Astrocyte of the spinal cord (primary cell): ENCODE measurements at regions not wholly inside any gene's neighbourhood (a gene's known extent, or its start where the extent isn't known, plus 50 kb on each side); places are given as distances from the start of the nearest gene placed in this dataset.

Experiments used
- DNase-seq: peaks from one replicate; pipeline ENCODE4 v3.0.0; 2011; ENCODE audit warnings: low read depth, low spot score
- H3K4me3 ChIP-seq: 2 replicates; pipeline ENCODE4 v1.5.1; 2011; ENCODE audit warnings: low read depth, mild to moderate bottlenecking, low read length, moderate library complexity
- CTCF ChIP-seq: IDR thresholded peaks from 2 replicates; pipeline ENCODE4 v1.5.1; 2012; ENCODE audit warnings: low read depth, mild to moderate bottlenecking, low read length, inconsistent platforms
- in situ Hi-C: cut with HindIII; loops from 2 replicates; pipeline ENCODE4 v1.10.0; 2017; ENCODE audit warnings: low sequenced_read_pairs

GRCh38 chr17:62179525-62180161, 114.6 kb upstream of the MED13 start:
- TF ChIP-seq CTCF = no peak
- peak; percentile 23 for DNase-seq
- H3K4me3 ChIP-seq = no peak overlapping the region
- in situ Hi-C loops = no loop called here

- in situ Hi-C loops = no loop called here
- no peak for TF ChIP-seq CTCF
- peak; percentile 24 for DNase-seq
- no peak overlapping the region for H3K4me3 ChIP-seq
Measured at GRCh38 chr17:62178579-62178978, 113.5 kb upstream of the MED13 start.

GRCh38 chr17:62172492-62173291, 107.6 kb upstream of the MED13 start:
- no peak for DNase-seq
- no peak for TF ChIP-seq CTCF
- H3K4me3 ChIP-seq = no peak overlapping the region
- in situ Hi-C loops = no loop called here

- TF ChIP-seq CTCF = no peak
- no peak for DNase-seq
- in situ Hi-C loops = no loop called here
- no peak overlapping the region for H3K4me3 ChIP-seq
Measured at GRCh38 chr17:62167076-62167475, 102.0 kb upstream of the MED13 start.

- in situ Hi-C loops = no loop called here
Measured at GRCh38 chr17:62164747-62165722, 100.0 kb upstream of the MED13 start.

More at GRCh38 chr17:62164747-62165722, 100.0 kb upstream of the MED13 start:
- no peak for TF ChIP-seq CTCF
- no peak overlapping the region for H3K4me3 ChIP-seq
- peak; percentile 14 for DNase-seq
